ENCODE measurements at regions not wholly inside any gene's neighbourhood (a gene's known extent, or its start where the extent isn't known, plus 50 kb on each side); places are given as distances from the start of the nearest gene placed in this dataset.

GRCh38 chr2:120785228-120785966 is 49.7 kb downstream of the GLI2 start:
- Histone ChIP-seq H3K36me3 (ENCODE audit: insufficient read depth, low read length) (no peaks in the 10 kb centered on the region), H3F3A (ENCODE audit: low read depth) (no peaks in the 10 kb centered on the region), H3K4me2 (ENCODE audit: low read depth, low read length, poor library complexity, severe bottlenecking) (no peak overlapping the region), H3K4me1 (ENCODE audit: insufficient read depth, low read length, poor library complexity, severe bottlenecking) (peaks cover 12% of the 10 kb centered on the region), H3K9me2 (replicated peaks; ENCODE audit: low read depth, low read length) (no peaks in the 10 kb centered on the region), H3K79me2 (ENCODE audit: insufficient read depth, low read length) (no peaks in the 10 kb centered on the region), H4K20me1 (ENCODE audit: insufficient read depth, low read length, poor library complexity, severe bottlenecking) (no peaks in the 10 kb centered on the region), H3K9ac (ENCODE audit: low read depth, low read length, poor library complexity, severe bottlenecking) (no peak overlapping the region), H2AFZ (ENCODE audit: low read length) (no peak overlapping the region), H3K27me3 (ENCODE audit: insufficient read depth, low read length, poor library complexity, severe bottlenecking) (no peaks in the 10 kb centered on the region), H3K9me3 (ENCODE audit: insufficient read depth, low read depth, low read length) (no peaks in the 10 kb centered on the region), H3K4me3 (ENCODE audit: low read length, poor library complexity, severe bottlenecking) (no peak overlapping the region)
- TF ChIP-seq EZH2phosphoT487 (IDR thresholded peaks at IDR 0.05; ENCODE audit: borderline replicate concordance) (no peak), CTCF (conservative IDR thresholded peaks at IDR 0.05; ENCODE audit: low read length) (no peak)

- H3K9me2 ChIP-seq (replicated peaks; ENCODE audit: low read depth, low read length): no peaks in the 10 kb centered on the region
- H3K9ac ChIP-seq (ENCODE audit: low read depth, low read length, poor library complexity, severe bottlenecking): no peak overlapping the region
- H3K27me3 ChIP-seq (ENCODE audit: insufficient read depth, low read length, poor library complexity, severe bottlenecking): no peaks in the 10 kb centered on the region
- H3K9me3 ChIP-seq (ENCODE audit: insufficient read depth, low read depth, low read length): no peaks in the 10 kb centered on the region
- no peaks in the 10 kb centered on the region for H3K36me3 ChIP-seq (ENCODE audit: insufficient read depth, low read length)
- no peaks in the 10 kb centered on the region for H3F3A ChIP-seq (ENCODE audit: low read depth)
- H3K4me3 ChIP-seq (ENCODE audit: low read length, poor library complexity, severe bottlenecking): no peak overlapping the region
- no peak overlapping the region for H3K4me2 ChIP-seq (ENCODE audit: low read depth, low read length, poor library complexity, severe bottlenecking)
- TF ChIP-seq CTCF (conservative IDR thresholded peaks at IDR 0.05; ENCODE audit: low read length): no peak
- no peak for TF ChIP-seq EZH2phosphoT487 (IDR thresholded peaks at IDR 0.05; ENCODE audit: borderline replicate concordance)
- H4K20me1 ChIP-seq (ENCODE audit: insufficient read depth, low read length, poor library complexity, severe bottlenecking): no peaks in the 10 kb centered on the region
- no peaks in the 10 kb centered on the region for H3K79me2 ChIP-seq (ENCODE audit: insufficient read depth, low read length)
- peaks cover 12% of the 10 kb centered on the region for H3K4me1 ChIP-seq (ENCODE audit: insufficient read depth, low read length, poor library complexity, severe bottlenecking)
- H2AFZ ChIP-seq (ENCODE audit: low read length): no peak overlapping the region
Measured at GRCh38 chr2:120786038-120786960, 50.6 kb downstream of the GLI2 start.

- no peaks in the 10 kb centered on the region for H3K36me3 ChIP-seq (ENCODE audit: insufficient read depth, low read length)
- no peaks in the 10 kb centered on the region for H4K20me1 ChIP-seq (ENCODE audit: insufficient read depth, low read length, poor library complexity, severe bottlenecking)
Measured at GRCh38 chr2:120787111-120787821, 51.6 kb downstream of the GLI2 start.

More at GRCh38 chr2:120787111-120787821, 51.6 kb downstream of the GLI2 start:
- Histone ChIP-seq H2AFZ (ENCODE audit: low read length) (no peak overlapping the region), H3K4me1 (ENCODE audit: insufficient read depth, low read length, poor library complexity, severe bottlenecking) (peaks cover 12% of the 10 kb centered on the region), H3K79me2 (ENCODE audit: insufficient read depth, low read length) (no peaks in the 10 kb centered on the region), H3K9ac (ENCODE audit: low read depth, low read length, poor library complexity, severe bottlenecking) (no peak overlapping the region), H3K9me3 (ENCODE audit: insufficient read depth, low read depth, low read length) (no peaks in the 10 kb centered on the region), H3K9me2 (replicated peaks; ENCODE audit: low read depth, low read length) (no peaks in the 10 kb centered on the region), H3K4me2 (ENCODE audit: low read depth, low read length, poor library complexity, severe bottlenecking) (no peak overlapping the region), H3K4me3 (ENCODE audit: low read length, poor library complexity, severe bottlenecking) (no peak overlapping the region), H3K27me3 (ENCODE audit: insufficient read depth, low read length, poor library complexity, severe bottlenecking) (no peaks in the 10 kb centered on the region), H3F3A (ENCODE audit: low read depth) (no peaks in the 10 kb centered on the region)
- TF ChIP-seq EZH2phosphoT487 (IDR thresholded peaks at IDR 0.05; ENCODE audit: borderline replicate concordance) (no peak), CTCF (conservative IDR thresholded peaks at IDR 0.05; ENCODE audit: low read length) (no peak)
